NCI-H1048 (cell line): ENCODE measurements at regions not wholly inside any gene's neighbourhood (a gene's known extent, or its start where the extent isn't known, plus 50 kb on each side); places are given as distances from the start of the nearest gene placed in this dataset.

Source experiments
- DNase-seq: peaks from one replicate; lab custom pipeline; 2025; lab: John Stamatoyannopoulos, UW

GRCh38 chr5:116361979-116362577 is 212.5 kb downstream of the SEMA6A start:
- no peak for DNase-seq

GRCh38 chr5:116361171-116361967 is 213.3 kb downstream of the SEMA6A start:
- no peak for DNase-seq

- DNase-seq = no peak
Observed at GRCh38 chr5:116360008-116360853, 214.4 kb downstream of the SEMA6A start.

- DNase-seq = no peak
Observed at GRCh38 chr5:116359592-116359991, 215.0 kb downstream of the SEMA6A start.

- no peak for DNase-seq
Observed at GRCh38 chr5:116358911-116359418, 215.7 kb downstream of the SEMA6A start.

- no peak for DNase-seq
Observed at GRCh38 chr5:116358015-116358523, 216.6 kb downstream of the SEMA6A start.

GRCh38 chr5:116355819-116356601 is 218.6 kb downstream of the SEMA6A start:
- no peak for DNase-seq

GRCh38 chr5:116354699-116355098 is 219.9 kb downstream of the SEMA6A start:
- no peak for DNase-seq

- no peak for DNase-seq
Observed at GRCh38 chr5:116347657-116348056, 227.0 kb downstream of the SEMA6A start.

GRCh38 chr5:116343961-116344360 is 230.7 kb downstream of the SEMA6A start:
- no peak for DNase-seq
